Keratinocyte (primary cell): ENCODE measurements at regions not wholly inside any gene's neighbourhood (a gene's known extent, or its start where the extent isn't known, plus 50 kb on each side); places are given as distances from the start of the nearest gene placed in this dataset.

Source experiments
- CTCF ChIP-seq, 3 experiments: IDR thresholded peaks in 1 of 3; conservative IDR thresholded peaks in 1 of 3; optimal IDR thresholded peaks in 1 of 3; 2 replicates in 2 of 3; 3 replicates in 1 of 3; pipeline versions ENCODE3 to v1.5.1; 2011; ENCODE audit warnings: low read length in 3 of 3, mild to moderate bottlenecking in 3 of 3, moderate library complexity in 2 of 3, control low read depth in 1 of 3, inconsistent platforms in 1 of 3; ENCODE audit not compliant: insufficient read depth in 2 of 3; ENCODE audit errors: extremely low read depth in 1 of 3
- EZH2 ChIP-seq: IDR thresholded peaks from one replicate; pipeline ENCODE4 v1.6.1; 2012; ENCODE audit warnings: inconsistent platforms, mild to moderate bottlenecking, low read length, moderate library complexity

- no peak for TF ChIP-seq CTCF (optimal IDR thresholded peaks at IDR 0.05 in 1 of 3, IDR thresholded peaks at IDR 0.05 in 1 of 3, conservative IDR thresholded peaks at IDR 0.05 in 1 of 3; ENCODE audit: extremely low read depth in 1 of 3, insufficient read depth in 2 of 3, low read length in 3 of 3)
- TF ChIP-seq EZH2, result no peak
These were observed 53.2 kb upstream of the MAGEA4 start for GRCh38 chrX:151859481-151859880.
